Activated naive CD4-positive, alpha-beta T cell treated with anti-CD3 and anti-CD28 coated beads for 36 hours (primary cell): ENCODE measurements at regions not wholly inside any gene's neighbourhood (a gene's known extent, or its start where the extent isn't known, plus 50 kb on each side); places are given as distances from the start of the nearest gene placed in this dataset.
A peak's percentile ranks its signal among the peaks of the same experiment; 100 is the strongest.

Source experiments
- CTCF ChIA-PET: fragments of 350-600 bp; sonication (Branson Sonifier 250); formaldehyde crosslinking; loops from one replicate; lab custom pipeline; 2021; ENCODE audit warnings: antibody characterized with exemption; lab: Charles Lee
- DNase-seq: peaks from one replicate; pipeline ENCODE4 v3.0.0-alpha.2; 2020
- H3K27ac Mint-ChIP-seq: one replicate; pipeline ENCODE4 v1.8.0; 2021; ENCODE audit warnings: mild to moderate bottlenecking, mixed read lengths
- H3K27me3 Mint-ChIP-seq: one replicate; pipeline ENCODE4 v1.8.0; 2021; ENCODE audit warnings: low read depth, mixed read lengths
- H3K36me3 Mint-ChIP-seq: one replicate; pipeline ENCODE4 v1.8.0; 2021; ENCODE audit warnings: low read depth, mixed read lengths
- H3K4me1 Mint-ChIP-seq: one replicate; pipeline ENCODE4 v1.8.0; 2021; ENCODE audit warnings: low read depth, mixed read lengths
- H3K4me3 Mint-ChIP-seq: one replicate; pipeline ENCODE4 v1.8.0; 2021; ENCODE audit warnings: mild to moderate bottlenecking, moderate library complexity, mixed read lengths
- H3K9me3 Mint-ChIP-seq: one replicate; pipeline ENCODE4 v1.8.0; 2021; ENCODE audit warnings: mixed read lengths
- intact Hi-C: fragments of 100-400 bp; cut with micrococcal nuclease; formaldehyde crosslinking; loops from one replicate; pipeline ENCODE4 v1.15.1; 2023

- CTCF ChIA-PET = interaction anchor here (1.4 kb wide), 1 partner anchor 81 kb away, joined by 3 read pairs; no protein-coding TSS in a partner anchor
- peaks cover 11% of the 10 kb centered on the region for H3K4me1 Mint-ChIP-seq
- DNase-seq = no peak
- no peak overlapping the region for H3K27ac Mint-ChIP-seq
- H3K9me3 Mint-ChIP-seq = peaks cover 10% of the 10 kb centered on the region
- peaks cover 2% of the 10 kb centered on the region for H3K36me3 Mint-ChIP-seq
- no peaks in the 10 kb centered on the region for H3K27me3 Mint-ChIP-seq
- no peak overlapping the region for H3K4me3 Mint-ChIP-seq
- intact Hi-C loops = no loop called here
Observed at GRCh38 chr1:168454211-168454815, 89.5 kb downstream of the XCL2 start.

DNA sequence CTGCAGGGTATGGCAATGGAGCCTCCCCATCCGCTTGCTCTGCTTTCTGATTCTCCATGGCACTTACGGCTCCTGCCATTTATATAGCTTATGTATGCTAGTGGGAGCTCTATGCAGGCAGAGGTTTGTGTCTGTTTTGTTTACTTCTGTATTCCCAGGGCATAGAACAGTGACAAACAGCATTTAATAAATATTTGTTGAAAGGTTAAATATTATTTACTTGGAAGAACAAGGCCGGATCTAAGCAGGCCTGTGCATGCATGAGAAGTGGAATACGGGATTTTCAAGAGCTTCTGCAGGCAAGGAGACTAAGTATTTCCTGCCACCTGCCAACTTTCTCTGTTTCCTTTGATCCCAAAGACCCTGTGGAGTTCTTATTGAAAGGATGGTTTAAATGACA lies 90.7 kb downstream of the XCL2 start:
- Mint-ChIP-seq H3K27ac (no peak overlapping the region), H3K27me3 (no peaks in the 10 kb centered on the region), H3K4me3 (no peak overlapping the region), H3K9me3 (peaks cover 7% of the 10 kb centered on the region), H3K36me3 (peaks cover 2% of the 10 kb centered on the region), H3K4me1 (peaks cover 10% of the 10 kb centered on the region)
- CTCF ChIA-PET = interaction anchor here (0.7 to 1.4 kb wide), 2 partner anchors 9 to 82 kb away, joined by 3 read pairs; no protein-coding TSS in a partner anchor
- intact Hi-C loops = no loop called here
- DNase-seq = no peak

DNA sequence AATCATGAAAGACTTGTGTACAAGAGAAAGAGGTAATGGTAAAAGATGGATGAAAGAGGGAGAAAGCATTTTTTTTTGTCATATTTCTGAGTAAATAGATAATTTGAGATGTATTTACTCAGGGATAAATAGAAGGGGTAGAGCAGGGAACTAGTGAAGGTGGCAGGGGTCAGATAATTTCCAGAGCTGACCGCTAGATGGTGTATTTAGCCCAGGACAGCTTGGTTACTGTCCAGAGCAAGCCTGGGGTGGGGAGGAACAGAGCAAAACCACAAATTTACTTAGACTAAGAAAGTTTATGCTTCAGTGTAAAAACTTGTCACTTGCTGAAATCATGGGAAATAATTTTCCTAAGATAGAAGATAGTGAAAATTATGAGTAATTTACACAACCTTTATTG lies 91.5 kb downstream of the XCL2 start:
- DNase-seq = no peak
- intact Hi-C loops = no loop called here
- H3K4me3 Mint-ChIP-seq = no peak overlapping the region
- CTCF ChIA-PET = interaction anchor here (0.7 to 0.8 kb wide), 2 partner anchors 9 to 11 kb away, joined by 3 read pairs; no protein-coding TSS in a partner anchor
- peaks cover 4% of the 10 kb centered on the region for H3K4me1 Mint-ChIP-seq
- H3K27me3 Mint-ChIP-seq = no peaks in the 10 kb centered on the region
- peaks cover 2% of the 10 kb centered on the region for H3K36me3 Mint-ChIP-seq
- peaks cover 7% of the 10 kb centered on the region for H3K9me3 Mint-ChIP-seq
- no peak overlapping the region for H3K27ac Mint-ChIP-seq

- H3K4me1 Mint-ChIP-seq = peaks cover 31% of the 10 kb centered on the region
- CTCF ChIA-PET = interaction anchor here (2.3 kb wide), 1 partner anchor 9 kb away, joined by 7 read pairs; no protein-coding TSS in a partner anchor
- DNase-seq = no peak
- no peaks in the 10 kb centered on the region for H3K27me3 Mint-ChIP-seq
- H3K4me3 Mint-ChIP-seq = no peak overlapping the region
- no peak overlapping the region for H3K27ac Mint-ChIP-seq
- H3K36me3 Mint-ChIP-seq = peaks cover 2% of the 10 kb centered on the region
- H3K9me3 Mint-ChIP-seq = peaks cover 7% of the 10 kb centered on the region
- intact Hi-C loops = no loop called here
Observed at GRCh38 chr1:168447871-168448270, 95.9 kb downstream of the XCL2 start.

DNA sequence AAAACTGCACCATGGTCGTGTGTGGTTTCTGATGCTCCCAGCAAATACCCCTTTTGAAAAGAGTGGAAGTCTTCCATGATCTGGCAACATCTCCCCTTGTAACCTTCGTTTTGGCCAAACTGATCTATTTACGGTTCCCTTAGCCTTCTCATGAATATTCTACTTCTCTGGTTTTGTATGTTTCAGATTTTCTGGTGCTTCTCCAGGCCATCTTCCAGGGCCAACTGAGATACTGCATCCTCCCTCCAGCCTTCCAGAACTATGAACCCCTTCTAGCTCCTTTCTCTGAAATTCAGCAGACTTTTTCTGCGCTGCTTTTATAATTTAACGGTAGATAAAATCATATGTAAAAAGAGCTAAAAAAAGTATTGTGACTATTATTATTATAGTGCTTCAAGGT lies 97.7 kb downstream of the XCL2 start:
- no peak for DNase-seq
- Mint-ChIP-seq H3K27me3 (no peaks in the 10 kb centered on the region), H3K27ac (no peak overlapping the region), H3K4me3 (no peak overlapping the region), H3K9me3 (no peaks in the 10 kb centered on the region), H3K36me3 (no peaks in the 10 kb centered on the region), H3K4me1 (peaks cover 31% of the 10 kb centered on the region)
- intact Hi-C loops = no loop called here
- CTCF ChIA-PET = interaction anchor here (1.3 kb wide), 1 partner anchor 23 kb away, joined by 4 read pairs; no protein-coding TSS in a partner anchor

GRCh38 chr1:168443899-168444298 lies 99.9 kb downstream of the XCL2 start:
- no peaks in the 10 kb centered on the region for H3K27me3 Mint-ChIP-seq
- H3K4me3 Mint-ChIP-seq = no peak overlapping the region
- intact Hi-C loops = no loop called here
- no peaks in the 10 kb centered on the region for H3K9me3 Mint-ChIP-seq
- no peaks in the 10 kb centered on the region for H3K36me3 Mint-ChIP-seq
- no peak overlapping the region for H3K27ac Mint-ChIP-seq
- CTCF ChIA-PET = interaction anchor here (1.0 to 5.5 kb wide), 5 partner anchors 11 to 159 kb away, joined by 3 to 29 read pairs (median 5); no protein-coding TSS in a partner anchor
- DNase-seq = peak; percentile 50
- peaks cover 42% of the 10 kb centered on the region for H3K4me1 Mint-ChIP-seq

DNA sequence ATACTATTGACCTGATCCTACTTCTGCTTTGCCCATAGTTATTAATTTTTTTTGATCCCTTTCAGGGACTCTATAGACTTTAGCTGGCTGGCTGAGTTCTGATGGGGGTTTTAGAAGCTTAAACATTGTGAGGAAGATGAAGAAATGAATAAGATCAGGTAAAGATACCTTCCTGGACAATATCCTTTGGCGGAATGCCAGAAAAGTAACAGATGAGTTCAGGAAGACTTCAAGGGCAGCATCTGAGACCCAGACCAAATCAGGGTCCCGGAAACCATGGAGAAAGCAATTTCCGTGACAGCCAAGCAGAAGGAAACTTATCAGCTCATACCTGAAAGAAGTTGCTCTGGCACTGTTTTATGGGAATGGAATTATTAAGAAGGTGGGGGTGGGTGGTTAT lies 100.4 kb downstream of the XCL2 start:
- CTCF ChIA-PET = interaction anchor here (0.6 to 5.5 kb wide), 6 partner anchors 10 to 160 kb away, joined by 3 to 29 read pairs (median 4); no protein-coding TSS in a partner anchor
- H3K27me3 Mint-ChIP-seq = no peaks in the 10 kb centered on the region
- no peaks in the 10 kb centered on the region for H3K9me3 Mint-ChIP-seq
- H3K36me3 Mint-ChIP-seq = no peaks in the 10 kb centered on the region
- peaks cover 43% of the 10 kb centered on the region for H3K4me1 Mint-ChIP-seq
- DNase-seq = no peak
- no peak overlapping the region for H3K4me3 Mint-ChIP-seq
- intact Hi-C loops = no loop called here
- H3K27ac Mint-ChIP-seq = no peak overlapping the region

- Mint-ChIP-seq H3K9me3 (no peaks in the 10 kb centered on the region), H3K4me3 (no peak overlapping the region)
Observed at GRCh38 chr1:168442931-168443330, 100.9 kb downstream of the XCL2 start.

DNA sequence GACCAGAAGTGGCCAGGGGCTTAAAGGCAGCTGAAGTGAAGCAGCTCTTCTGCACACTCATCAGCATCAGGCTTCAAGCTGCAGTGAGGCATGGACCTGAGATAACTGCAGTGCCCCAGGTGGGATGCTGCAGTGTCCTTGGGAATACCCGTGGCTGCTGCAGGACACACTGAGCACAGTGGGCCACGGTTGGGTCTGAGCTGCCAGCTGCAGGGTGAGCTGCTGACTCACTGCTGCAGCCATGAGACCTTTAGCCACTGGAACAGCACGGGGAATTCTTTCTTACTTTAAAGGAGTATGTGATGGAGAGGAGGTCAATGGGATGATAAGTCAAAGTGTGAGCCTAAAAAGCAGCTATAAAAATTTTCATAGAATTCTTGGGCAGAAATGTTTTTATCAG lies 102.1 kb downstream of the XCL2 start:
- H3K27ac Mint-ChIP-seq = no peak overlapping the region
- intact Hi-C loops = no loop called here
- peaks cover 43% of the 10 kb centered on the region for H3K4me1 Mint-ChIP-seq
- DNase-seq = no peak
- CTCF ChIA-PET = interaction anchor here (0.5 to 5.5 kb wide), 5 partner anchors 10 to 162 kb away, joined by 3 to 72 read pairs (median 3); no protein-coding TSS in a partner anchor
- no peaks in the 10 kb centered on the region for H3K36me3 Mint-ChIP-seq
- no peaks in the 10 kb centered on the region for H3K9me3 Mint-ChIP-seq
- H3K4me3 Mint-ChIP-seq = no peak overlapping the region
- no peaks in the 10 kb centered on the region for H3K27me3 Mint-ChIP-seq

More at GRCh38 chr1:168442931-168443330, 100.9 kb downstream of the XCL2 start:
- CTCF ChIA-PET = interaction anchor here (0.6 to 5.5 kb wide), 6 partner anchors 10 to 160 kb away, joined by 3 to 72 read pairs (median 4); no protein-coding TSS in a partner anchor
- Mint-ChIP-seq H3K27me3 (no peaks in the 10 kb centered on the region), H3K27ac (no peak overlapping the region), H3K4me1 (peaks cover 43% of the 10 kb centered on the region), H3K36me3 (no peaks in the 10 kb centered on the region)
- intact Hi-C loops = no loop called here
- no peak for DNase-seq

GRCh38 chr1:168439456-168440375 lies 104.1 kb downstream of the XCL2 start:
- Mint-ChIP-seq H3K4me1 (peaks cover 30% of the 10 kb centered on the region), H3K27ac (no peak overlapping the region), H3K27me3 (no peaks in the 10 kb centered on the region), H3K36me3 (no peaks in the 10 kb centered on the region), H3K9me3 (no peaks in the 10 kb centered on the region), H3K4me3 (peak overlapping the region; percentile 41)
- intact Hi-C loops = loop anchor here (1.0 kb wide), 5 partner anchors 97 to 909 kb away; no protein-coding TSS in a partner anchor
- peak; percentile 91 for DNase-seq
- CTCF ChIA-PET = interaction anchor here (0.6 to 5.5 kb wide), 36 partner anchors 9 to 988 kb away, joined by 3 to 72 read pairs (median 4); no protein-coding TSS in a partner anchor

DNA sequence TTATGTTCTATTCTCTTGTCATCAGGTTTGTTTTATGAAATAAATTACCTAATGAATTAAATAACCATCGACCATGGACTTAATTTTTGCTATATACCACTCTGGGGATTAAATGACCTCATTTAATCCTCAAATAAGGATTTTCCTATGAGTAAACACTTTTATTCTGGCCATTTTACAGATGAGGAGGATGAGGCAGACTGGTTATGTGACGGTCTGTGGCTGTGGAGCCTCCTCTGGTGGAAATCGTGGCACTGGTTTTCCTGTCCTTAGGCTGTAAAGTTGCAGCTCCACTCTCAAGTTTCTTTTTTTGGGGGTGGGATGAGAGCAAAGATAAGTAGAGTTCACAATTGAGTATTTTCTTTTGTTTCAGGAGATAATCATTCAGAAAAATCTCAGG lies 105.2 kb downstream of the XCL2 start:
- DNase-seq = no peak
- no peak overlapping the region for H3K4me3 Mint-ChIP-seq
- CTCF ChIA-PET = interaction anchor here (0.8 to 5.5 kb wide), 15 partner anchors 10 to 169 kb away, joined by 3 to 72 read pairs (median 5); no protein-coding TSS in a partner anchor
- H3K9me3 Mint-ChIP-seq = no peaks in the 10 kb centered on the region
- no peak overlapping the region for H3K27ac Mint-ChIP-seq
- no peaks in the 10 kb centered on the region for H3K27me3 Mint-ChIP-seq
- intact Hi-C loops = loop anchor here (1.0 kb wide), 5 partner anchors 96 to 910 kb away; no protein-coding TSS in a partner anchor
- no peaks in the 10 kb centered on the region for H3K36me3 Mint-ChIP-seq
- H3K4me1 Mint-ChIP-seq = peaks cover 21% of the 10 kb centered on the region

GRCh38 chr1:168437821-168438220 lies 106.0 kb downstream of the XCL2 start:
- DNase-seq = no peak
- H3K4me1 Mint-ChIP-seq = peaks cover 15% of the 10 kb centered on the region
- no peaks in the 10 kb centered on the region for H3K27me3 Mint-ChIP-seq
- intact Hi-C loops = no loop called here
- H3K36me3 Mint-ChIP-seq = no peaks in the 10 kb centered on the region
- no peak overlapping the region for H3K27ac Mint-ChIP-seq
- H3K9me3 Mint-ChIP-seq = no peaks in the 10 kb centered on the region
- CTCF ChIA-PET = interaction anchor here (0.6 to 1.6 kb wide), 3 partner anchors 90 to 1028 kb away, joined by 3 to 10 read pairs (median 3); no protein-coding TSS in a partner anchor
- H3K4me3 Mint-ChIP-seq = no peak overlapping the region
